HG02981 (cell line): ENCODE measurements at regions not wholly inside any gene's neighbourhood (a gene's known extent, or its start where the extent isn't known, plus 50 kb on each side); places are given as distances from the start of the nearest gene placed in this dataset.
"Not testable (repeated sequence)": the region's sequence is repeated elsewhere in the genome, so short reads cannot be mapped to it uniquely, and the experiment has no call there.

Source experiments
- ATAC-seq: cut with Tn5 transposase; IDR thresholded peaks from one replicate; pipeline ENCODE4 v1.9.1; 2021; ENCODE audit warnings: mild to moderate bottlenecking, moderate library complexity; ENCODE audit not compliant: unreplicated experiment

GRCh38 chr6:22132656-22133055 lies 164.2 kb downstream of the PRL start:
- ATAC-seq, result no peak

GRCh38 chr6:22133357-22133756 lies 163.5 kb downstream of the PRL start:
- ATAC-seq, result no peak

GRCh38 chr6:22134308-22134707 lies 162.5 kb downstream of the PRL start:
- ATAC-seq, result no peak

- ATAC-seq, result no peak
These were observed 161.4 kb downstream of the PRL start for GRCh38 chr6:22135395-22135794.

- not testable (repeated sequence) for ATAC-seq
These were observed 156.1 kb downstream of the PRL start for GRCh38 chr6:22140736-22141135.

- ATAC-seq, result no peak
These were observed 155.5 kb downstream of the PRL start for GRCh38 chr6:22141241-22141745.

GRCh38 chr6:22142856-22143255 lies 154.0 kb downstream of the PRL start:
- no peak for ATAC-seq

- no peak for ATAC-seq
These were observed 151.5 kb downstream of the PRL start for GRCh38 chr6:22145376-22145775.

GRCh38 chr6:22145823-22146677 lies 150.8 kb downstream of the PRL start:
- no peak for ATAC-seq

GRCh38 chr6:22146678-22146930 lies 150.2 kb downstream of the PRL start:
- no peak for ATAC-seq

- no peak for ATAC-seq
These were observed 149.7 kb downstream of the PRL start for GRCh38 chr6:22146931-22147701.

- no peak for ATAC-seq
These were observed 148.7 kb downstream of the PRL start for GRCh38 chr6:22147921-22148776.

GRCh38 chr6:22149096-22149495 lies 147.7 kb downstream of the PRL start:
- ATAC-seq, result no peak

GRCh38 chr6:22149501-22150367 lies 147.1 kb downstream of the PRL start:
- ATAC-seq, result no peak

- no peak for ATAC-seq
These were observed 146.3 kb downstream of the PRL start for GRCh38 chr6:22150368-22151035.

GRCh38 chr6:22151892-22152291 lies 144.9 kb downstream of the PRL start:
- no peak for ATAC-seq

- ATAC-seq, result no peak
These were observed 144.0 kb downstream of the PRL start for GRCh38 chr6:22152841-22153240.

- no peak for ATAC-seq
These were observed 143.3 kb downstream of the PRL start for GRCh38 chr6:22153384-22154158.

- ATAC-seq, result no peak
These were observed 141.3 kb downstream of the PRL start for GRCh38 chr6:22155551-22155950.
